B cell (primary cell): ENCODE measurements at regions not wholly inside any gene's neighbourhood (a gene's known extent, or its start where the extent isn't known, plus 50 kb on each side); places are given as distances from the start of the nearest gene placed in this dataset.

Source experiments
- EZH2 ChIP-seq: IDR thresholded peaks from 2 replicates; pipeline ENCODE4 v1.6.1; 2012; ENCODE audit warnings: borderline replicate concordance, low read depth, mild to moderate bottlenecking, moderate library complexity, low read length; ENCODE audit not compliant: insufficient read depth, poor library complexity, severe bottlenecking
- TF ChIP-seq, protein P1 (sequence below): fragments of 200-600 bp; IDR thresholded peaks from one replicate; pipeline ENCODE4 v1.8.0; 2022; ENCODE audit warnings: antibody characterized with exemption, mild to moderate bottlenecking

DNA sequence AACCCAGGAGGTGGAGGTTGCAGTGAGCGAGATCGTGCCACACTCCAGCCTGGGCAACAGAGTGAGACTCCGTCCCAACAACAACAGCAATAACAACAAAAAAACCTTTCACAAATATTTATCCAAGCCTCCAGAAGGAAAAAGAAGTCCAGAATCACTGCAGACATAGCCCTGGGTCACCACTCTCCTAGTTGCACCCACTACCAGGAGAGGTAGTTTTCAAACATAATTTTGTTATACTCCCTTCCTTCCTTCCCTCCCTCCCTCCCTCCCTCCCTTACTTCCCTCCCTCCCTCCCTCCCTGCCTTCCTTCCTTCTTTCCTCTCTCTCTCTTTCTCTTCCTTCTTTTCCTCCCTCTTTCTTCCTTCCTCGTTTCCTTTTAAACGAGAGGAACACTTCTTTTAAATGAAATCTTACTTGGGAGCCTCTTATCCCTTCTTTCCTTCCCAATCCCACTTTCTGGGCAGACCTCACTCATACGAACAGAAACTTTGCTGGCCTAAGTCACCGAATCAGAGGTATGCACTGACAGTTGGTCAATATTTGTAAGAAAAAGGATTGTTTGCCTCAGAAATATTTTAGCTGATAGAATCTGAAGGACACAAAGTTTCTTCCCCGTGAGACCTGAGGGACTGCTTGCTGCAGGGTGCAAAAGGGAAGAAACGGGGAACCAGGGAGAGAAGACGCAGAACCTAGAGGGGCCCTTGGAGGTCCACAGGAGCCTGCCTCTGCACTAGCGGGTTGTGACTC lies 88.1 kb upstream of the AGAP1 start:
- TF ChIP-seq, protein P1, sequence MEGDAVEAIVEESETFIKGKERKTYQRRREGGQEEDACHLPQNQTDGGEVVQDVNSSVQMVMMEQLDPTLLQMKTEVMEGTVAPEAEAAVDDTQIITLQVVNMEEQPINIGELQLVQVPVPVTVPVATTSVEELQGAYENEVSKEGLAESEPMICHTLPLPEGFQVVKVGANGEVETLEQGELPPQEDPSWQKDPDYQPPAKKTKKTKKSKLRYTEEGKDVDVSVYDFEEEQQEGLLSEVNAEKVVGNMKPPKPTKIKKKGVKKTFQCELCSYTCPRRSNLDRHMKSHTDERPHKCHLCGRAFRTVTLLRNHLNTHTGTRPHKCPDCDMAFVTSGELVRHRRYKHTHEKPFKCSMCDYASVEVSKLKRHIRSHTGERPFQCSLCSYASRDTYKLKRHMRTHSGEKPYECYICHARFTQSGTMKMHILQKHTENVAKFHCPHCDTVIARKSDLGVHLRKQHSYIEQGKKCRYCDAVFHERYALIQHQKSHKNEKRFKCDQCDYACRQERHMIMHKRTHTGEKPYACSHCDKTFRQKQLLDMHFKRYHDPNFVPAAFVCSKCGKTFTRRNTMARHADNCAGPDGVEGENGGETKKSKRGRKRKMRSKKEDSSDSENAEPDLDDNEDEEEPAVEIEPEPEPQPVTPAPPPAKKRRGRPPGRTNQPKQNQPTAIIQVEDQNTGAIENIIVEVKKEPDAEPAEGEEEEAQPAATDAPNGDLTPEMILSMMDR: no peak
- TF ChIP-seq EZH2: no peak
